ENCODE measurements at regions not wholly inside any gene's neighbourhood (a gene's known extent, or its start where the extent isn't known, plus 50 kb on each side); places are given as distances from the start of the nearest gene placed in this dataset.

DNA sequence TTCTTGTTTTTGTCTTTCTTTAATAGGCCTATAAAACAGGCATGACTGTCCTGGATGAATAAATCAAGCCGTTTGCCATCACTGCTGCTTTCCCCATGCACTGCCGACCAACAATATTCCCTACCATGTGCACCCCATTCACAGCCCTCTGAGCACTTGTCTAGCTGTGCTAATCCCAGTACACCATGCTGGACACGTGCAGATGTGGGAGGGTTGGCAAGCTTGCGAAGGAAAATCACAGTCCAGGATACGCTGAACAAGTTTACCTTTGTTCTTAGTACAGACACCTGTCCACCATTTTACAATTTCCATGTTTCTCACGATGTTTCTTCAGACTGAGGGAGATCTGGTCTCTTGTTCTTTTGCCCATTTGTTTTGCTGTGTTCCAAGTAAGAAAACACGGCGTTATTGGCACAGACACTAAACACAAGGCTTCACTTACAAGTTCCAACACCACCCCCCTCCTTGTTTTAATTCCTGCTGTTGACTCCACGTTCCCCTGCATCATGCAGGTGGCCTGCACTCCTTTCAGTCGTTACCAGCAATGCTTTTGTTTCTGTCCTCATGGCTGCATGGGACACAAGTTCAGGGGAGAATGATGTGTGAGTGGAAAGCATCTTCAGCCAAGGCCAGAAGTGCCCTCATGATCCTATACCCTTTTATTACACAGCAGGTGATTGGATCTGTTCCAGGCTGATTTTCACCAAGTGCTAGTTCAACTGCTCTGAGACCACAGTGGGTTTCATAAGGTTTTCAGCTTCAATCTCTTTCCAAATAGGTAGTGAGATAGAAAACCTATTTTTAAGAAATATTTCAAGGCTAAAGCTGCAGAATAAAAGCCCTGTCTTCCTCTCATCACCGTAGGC is 608.9 kb downstream of the IRX1 start:
- Histone ChIP-seq H3K79me2 (ENCODE audit: control insufficient read depth, insufficient read depth, low read length) (no peaks in the 10 kb centered on the region), H3K36me3 (replicated peaks in 1 of 2; ENCODE audit: control extremely low read depth in 1 of 2, control insufficient read depth in 1 of 2, extremely low read depth in 1 of 2, insufficient read depth in 2 of 2, low read length in 1 of 2) (no peaks in the 10 kb centered on the region), H4K20me1 (ENCODE audit: control insufficient read depth, insufficient read depth, low read length, poor library complexity, severe bottlenecking) (no peaks in the 10 kb centered on the region), H3K27ac (ENCODE audit: low read length in 2 of 2) (no peak overlapping the region), H3K9me3 (ENCODE audit: control extremely low read depth in 1 of 3, control insufficient read depth in 2 of 3, insufficient read depth in 1 of 3, low read length in 2 of 3) (peaks cover 0 to 13% (median 0%) of the 10 kb centered on the region in 3 donors), H3K4me2 (replicated peaks; ENCODE audit: low read depth, low read length, poor library complexity, severe bottlenecking) (no peak overlapping the region), H2AFZ (ENCODE audit: insufficient read depth, low read depth, low read length, poor library complexity, severe bottlenecking) (no peak overlapping the region), H3K4me3 (ENCODE audit: control extremely low read depth in 1 of 5, extremely low read depth in 1 of 5, insufficient read depth in 1 of 5, low read depth in 2 of 5, low read length in 4 of 5) (no peak overlapping the region), H3K9ac (ENCODE audit: low read length) (no peak overlapping the region), H3K4me1 (ENCODE audit: control insufficient read depth in 2 of 2, insufficient read depth in 2 of 2, low read length in 2 of 2) (no peaks in the 10 kb centered on the region), H3K27me3 (replicated peaks in 1 of 4; ENCODE audit: control extremely low read depth in 1 of 4, control insufficient read depth in 3 of 4, insufficient read depth in 4 of 4, low read length in 3 of 4) (no peaks in the 10 kb centered on the region)
- H3K27ac Mint-ChIP-seq: no peak overlapping the region
- ATAC-seq (ENCODE audit: low read depth) (no peak), DNase-seq (no peak)
- ChIA-PET POLR2A (no interaction called here), CTCF (no interaction called here)
- H3K27me3 Mint-ChIP-seq: no peaks in the 10 kb centered on the region
- H3K9me3 Mint-ChIP-seq (ENCODE audit: insufficient read depth): peaks cover 2% of the 10 kb centered on the region
- no peak overlapping the region for H3K4me3 Mint-ChIP-seq
- TF ChIP-seq EZH2 (IDR thresholded peaks at IDR 0.05; ENCODE audit: borderline replicate concordance, insufficient read depth, low read depth, low read length, poor library complexity, severe bottlenecking): no peak
- TF ChIP-seq, protein P1, sequence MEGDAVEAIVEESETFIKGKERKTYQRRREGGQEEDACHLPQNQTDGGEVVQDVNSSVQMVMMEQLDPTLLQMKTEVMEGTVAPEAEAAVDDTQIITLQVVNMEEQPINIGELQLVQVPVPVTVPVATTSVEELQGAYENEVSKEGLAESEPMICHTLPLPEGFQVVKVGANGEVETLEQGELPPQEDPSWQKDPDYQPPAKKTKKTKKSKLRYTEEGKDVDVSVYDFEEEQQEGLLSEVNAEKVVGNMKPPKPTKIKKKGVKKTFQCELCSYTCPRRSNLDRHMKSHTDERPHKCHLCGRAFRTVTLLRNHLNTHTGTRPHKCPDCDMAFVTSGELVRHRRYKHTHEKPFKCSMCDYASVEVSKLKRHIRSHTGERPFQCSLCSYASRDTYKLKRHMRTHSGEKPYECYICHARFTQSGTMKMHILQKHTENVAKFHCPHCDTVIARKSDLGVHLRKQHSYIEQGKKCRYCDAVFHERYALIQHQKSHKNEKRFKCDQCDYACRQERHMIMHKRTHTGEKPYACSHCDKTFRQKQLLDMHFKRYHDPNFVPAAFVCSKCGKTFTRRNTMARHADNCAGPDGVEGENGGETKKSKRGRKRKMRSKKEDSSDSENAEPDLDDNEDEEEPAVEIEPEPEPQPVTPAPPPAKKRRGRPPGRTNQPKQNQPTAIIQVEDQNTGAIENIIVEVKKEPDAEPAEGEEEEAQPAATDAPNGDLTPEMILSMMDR (IDR thresholded peaks at IDR 0.05): no peak
- H3K4me1 Mint-ChIP-seq: no peaks in the 10 kb centered on the region
- 84% methylated on average over 10 of the region's 11 CpGs for WGBS (ENCODE audit: insufficient coverage)
- intact Hi-C loops (cut with micrococcal nuclease): no loop called here

DNA sequence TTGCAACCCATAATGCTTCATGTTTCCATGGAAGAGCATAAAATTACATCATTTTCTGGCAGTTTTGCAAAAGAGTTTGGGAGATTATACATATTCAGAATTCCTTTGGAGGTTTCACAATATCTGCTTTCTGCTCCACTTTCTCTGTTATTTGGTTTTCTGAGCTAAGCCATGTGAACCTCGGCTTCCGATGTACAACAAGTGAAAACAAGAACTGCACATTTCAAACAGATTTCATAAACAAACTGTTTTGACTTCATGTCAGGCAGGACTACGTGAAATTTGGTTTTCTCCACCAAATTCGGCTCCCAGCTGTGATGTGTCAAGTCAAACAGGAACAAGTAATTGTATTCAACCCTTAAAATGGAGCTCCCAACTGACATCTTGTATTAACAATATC is 609.8 kb downstream of the IRX1 start:
- H3K9ac ChIP-seq (ENCODE audit: low read length): no peak overlapping the region
- CTCF ChIA-PET: no interaction called here
- no peaks in the 10 kb centered on the region for H4K20me1 ChIP-seq (ENCODE audit: control insufficient read depth, insufficient read depth, low read length, poor library complexity, severe bottlenecking)
- H3K4me1 ChIP-seq (ENCODE audit: control insufficient read depth in 2 of 2, insufficient read depth in 2 of 2, low read length in 2 of 2): no peaks in the 10 kb centered on the region
- H3K4me2 ChIP-seq (replicated peaks; ENCODE audit: low read depth, low read length, poor library complexity, severe bottlenecking): no peak overlapping the region
- DNase-seq (no peak), ATAC-seq (ENCODE audit: low read depth) (no peak)
- H2AFZ ChIP-seq (ENCODE audit: insufficient read depth, low read depth, low read length, poor library complexity, severe bottlenecking): no peak overlapping the region
- intact Hi-C loops (cut with micrococcal nuclease): no loop called here
- Mint-ChIP-seq H3K27ac (no peak overlapping the region), H3K4me1 (no peaks in the 10 kb centered on the region), H3K27me3 (no peaks in the 10 kb centered on the region), H3K9me3 (ENCODE audit: insufficient read depth) (peaks cover 2% of the 10 kb centered on the region), H3K4me3 (no peak overlapping the region)
- H3K79me2 ChIP-seq (ENCODE audit: control insufficient read depth, insufficient read depth, low read length): no peaks in the 10 kb centered on the region
- no peak overlapping the region for H3K27ac ChIP-seq (ENCODE audit: low read length in 2 of 2)
- no peak overlapping the region for H3K4me3 ChIP-seq (ENCODE audit: control extremely low read depth in 1 of 5, extremely low read depth in 1 of 5, insufficient read depth in 1 of 5, low read depth in 2 of 5, low read length in 4 of 5)
- POLR2A ChIA-PET: no interaction called here
- H3K9me3 ChIP-seq (ENCODE audit: control extremely low read depth in 1 of 3, control insufficient read depth in 2 of 3, insufficient read depth in 1 of 3, low read length in 2 of 3): peaks cover 0 to 16% (median 0%) of the 10 kb centered on the region in 3 donors
- TF ChIP-seq EZH2 (IDR thresholded peaks at IDR 0.05; ENCODE audit: borderline replicate concordance, insufficient read depth, low read depth, low read length, poor library complexity, severe bottlenecking): no peak
- TF ChIP-seq, protein P1 (IDR thresholded peaks at IDR 0.05): no peak
- WGBS (ENCODE audit: insufficient coverage): 86% methylated on average over 2 of the region's 4 CpGs
- no peaks in the 10 kb centered on the region for H3K27me3 ChIP-seq (replicated peaks in 1 of 4; ENCODE audit: control extremely low read depth in 1 of 4, control insufficient read depth in 3 of 4, insufficient read depth in 4 of 4, low read length in 3 of 4)
- no peaks in the 10 kb centered on the region for H3K36me3 ChIP-seq (replicated peaks in 1 of 2; ENCODE audit: control extremely low read depth in 1 of 2, control insufficient read depth in 1 of 2, extremely low read depth in 1 of 2, insufficient read depth in 2 of 2, low read length in 1 of 2)
